OCI-LY7 (cell line): ENCODE measurements at regions not wholly inside any gene's neighbourhood (a gene's known extent, or its start where the extent isn't known, plus 50 kb on each side); places are given as distances from the start of the nearest gene placed in this dataset.

Source experiments
- BruUV-seq: library from RNA; stranded (reverse); fragments of 400-500 nt; replicated peaks from 2 replicates; lab custom pipeline; 2021; lab: Mats Ljungman, UMichigan
- CTCF ChIA-PET: fragments of 300-600 bp; sonication (Branson Sonifier 250); formaldehyde crosslinking; loops from one replicate; lab custom pipeline; 2022; ENCODE audit warnings: antibody characterized with exemption; ENCODE audit not compliant: unreplicated experiment; lab: Charles Lee
- POLR2A ChIA-PET: fragments of 300-600 bp; sonication (Branson Sonifier 250); formaldehyde crosslinking; loops from one replicate; lab custom pipeline; 2022; ENCODE audit warnings: antibody characterized with exemption; lab: Charles Lee
- DNase-seq: peaks from one replicate; pipeline ENCODE4 v3.0.0-alpha.2; 2015; ENCODE audit warnings: low spot score
- H2AFZ ChIP-seq: fragments of 200-600 bp; sonication (generic), shearing (Covaris generic); 2 replicates; pipeline ENCODE4 v1.6.1; 2014; ENCODE audit warnings: mild to moderate bottlenecking, antibody characterized with exemption, low read length, moderate library complexity
- H3K27ac ChIP-seq: fragments of 200-600 bp; sonication (generic); 2 replicates; pipeline ENCODE4 v1.5.1; 2014; ENCODE audit warnings: mixed run types, low read depth, mild to moderate bottlenecking, moderate library complexity, low read length, inconsistent platforms; ENCODE audit not compliant: poor library complexity, severe bottlenecking
- H3K36me3 ChIP-seq: fragments of 200-600 bp; sonication (generic); 2 replicates; pipeline ENCODE4 v1.6.1; 2014; ENCODE audit warnings: mild to moderate bottlenecking, antibody characterized with exemption, low read length, moderate library complexity, mixed read lengths; ENCODE audit not compliant: insufficient read depth
- H3K4me1 ChIP-seq: fragments of 200-600 bp; sonication (generic); 2 replicates; pipeline ENCODE4 v1.5.1; 2014; ENCODE audit warnings: mild to moderate bottlenecking, low read length; ENCODE audit not compliant: insufficient read depth, poor library complexity, severe bottlenecking
- H3K4me2 ChIP-seq: fragments of 200-600 bp; sonication (generic); 2 replicates; pipeline ENCODE4 v1.6.1; 2014; ENCODE audit warnings: mild to moderate bottlenecking, low read length
- H3K4me3 ChIP-seq: fragments of 200-600 bp; sonication (generic); 2 replicates; pipeline ENCODE4 v1.5.1; 2014; ENCODE audit warnings: mild to moderate bottlenecking, low read depth, low read length; ENCODE audit not compliant: poor library complexity, severe bottlenecking
- H3K79me2 ChIP-seq: fragments of 200-600 bp; sonication (generic); 2 replicates; pipeline ENCODE4 v1.6.1; 2016; ENCODE audit warnings: low read depth, mild to moderate bottlenecking, low read length, moderate library complexity, mixed read lengths; ENCODE audit not compliant: insufficient read depth
- H3K9me2 ChIP-seq: fragments of 200-600 bp; sonication (generic); 2 replicates; pipeline ENCODE4 v1.6.1; 2016; ENCODE audit warnings: mild to moderate bottlenecking, low read length, mixed read lengths; ENCODE audit not compliant: insufficient read depth
- H3K9me3 ChIP-seq: fragments of 200-600 bp; sonication (generic); 2 replicates; pipeline ENCODE4 v1.6.1; 2014; ENCODE audit warnings: mild to moderate bottlenecking, mixed run types, low read length, mixed read lengths
- H4K20me1 ChIP-seq: fragments of 200-600 bp; sonication (generic); 2 replicates; pipeline ENCODE4 v1.6.1; 2014; ENCODE audit warnings: mild to moderate bottlenecking, antibody characterized with exemption, low read length, moderate library complexity, mixed read lengths; ENCODE audit not compliant: insufficient read depth
- EZH2phosphoT487 ChIP-seq: fragments of 200-600 bp; sonication (generic); IDR thresholded peaks from 2 replicates; pipeline ENCODE4 v1.6.1; 2018; ENCODE audit warnings: low read depth, borderline replicate concordance, mild to moderate bottlenecking, mixed run types, antibody characterized with exemption, low read length, moderate library complexity, mixed read lengths
- intact Hi-C: fragments of 100-400 bp; cut with micrococcal nuclease; formaldehyde crosslinking; loops from one replicate; pipeline ENCODE4 v1.10.0; 2022; ENCODE audit not compliant: unreplicated experiment
- TF ChIP-seq, protein P1 (sequence below): fragments of 200-600 bp; sonication (generic); conservative IDR thresholded peaks from 2 replicates; pipeline ENCODE4 v1.5.1; 2014; ENCODE audit warnings: mild to moderate bottlenecking, antibody characterized with exemption, low read length, moderate library complexity, mixed read lengths

DNA sequence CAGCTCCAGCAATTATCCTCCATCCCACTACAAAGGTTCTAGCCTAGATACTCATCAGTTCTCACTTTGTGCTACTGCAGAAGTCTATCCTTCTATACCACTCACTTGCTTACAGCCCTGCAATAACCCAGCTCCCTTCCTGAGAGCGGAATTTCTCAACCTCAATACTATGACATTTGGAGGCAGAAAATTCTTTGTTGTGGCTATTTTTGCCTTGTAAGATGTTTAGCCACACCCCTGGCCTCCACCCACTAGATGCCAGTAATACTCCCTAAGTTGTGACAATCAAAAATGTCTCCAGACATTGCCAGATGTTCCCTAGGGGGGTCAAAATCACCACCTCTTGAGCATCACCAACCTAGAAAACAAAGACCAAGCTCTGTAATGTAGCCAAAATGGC is 149.5 kb downstream of the QDPR start:
- Histone ChIP-seq H4K20me1 (no peaks in the 10 kb centered on the region), H3K27ac (no peak overlapping the region), H3K4me3 (no peak overlapping the region), H2AFZ (no peak overlapping the region), H3K36me3 (no peaks in the 10 kb centered on the region), H3K9me3 (no peaks in the 10 kb centered on the region), H3K79me2 (no peaks in the 10 kb centered on the region), H3K4me2 (no peak overlapping the region), H3K9me2 (no peaks in the 10 kb centered on the region), H3K4me1 (no peaks in the 10 kb centered on the region)
- intact Hi-C loops, result no loop called here
- TF ChIP-seq, protein P1, sequence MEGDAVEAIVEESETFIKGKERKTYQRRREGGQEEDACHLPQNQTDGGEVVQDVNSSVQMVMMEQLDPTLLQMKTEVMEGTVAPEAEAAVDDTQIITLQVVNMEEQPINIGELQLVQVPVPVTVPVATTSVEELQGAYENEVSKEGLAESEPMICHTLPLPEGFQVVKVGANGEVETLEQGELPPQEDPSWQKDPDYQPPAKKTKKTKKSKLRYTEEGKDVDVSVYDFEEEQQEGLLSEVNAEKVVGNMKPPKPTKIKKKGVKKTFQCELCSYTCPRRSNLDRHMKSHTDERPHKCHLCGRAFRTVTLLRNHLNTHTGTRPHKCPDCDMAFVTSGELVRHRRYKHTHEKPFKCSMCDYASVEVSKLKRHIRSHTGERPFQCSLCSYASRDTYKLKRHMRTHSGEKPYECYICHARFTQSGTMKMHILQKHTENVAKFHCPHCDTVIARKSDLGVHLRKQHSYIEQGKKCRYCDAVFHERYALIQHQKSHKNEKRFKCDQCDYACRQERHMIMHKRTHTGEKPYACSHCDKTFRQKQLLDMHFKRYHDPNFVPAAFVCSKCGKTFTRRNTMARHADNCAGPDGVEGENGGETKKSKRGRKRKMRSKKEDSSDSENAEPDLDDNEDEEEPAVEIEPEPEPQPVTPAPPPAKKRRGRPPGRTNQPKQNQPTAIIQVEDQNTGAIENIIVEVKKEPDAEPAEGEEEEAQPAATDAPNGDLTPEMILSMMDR, result no peak
- no peak for TF ChIP-seq EZH2phosphoT487
- ChIA-PET CTCF (no interaction called here), POLR2A (interaction anchor here (0.6 to 1.7 kb wide), 6 partner anchors 9 to 507 kb away, joined by 3 to 8 read pairs (median 4); no protein-coding TSS in a partner anchor)
- no TSS peak for BruUV-seq
- DNase-seq, result no peak

DNA sequence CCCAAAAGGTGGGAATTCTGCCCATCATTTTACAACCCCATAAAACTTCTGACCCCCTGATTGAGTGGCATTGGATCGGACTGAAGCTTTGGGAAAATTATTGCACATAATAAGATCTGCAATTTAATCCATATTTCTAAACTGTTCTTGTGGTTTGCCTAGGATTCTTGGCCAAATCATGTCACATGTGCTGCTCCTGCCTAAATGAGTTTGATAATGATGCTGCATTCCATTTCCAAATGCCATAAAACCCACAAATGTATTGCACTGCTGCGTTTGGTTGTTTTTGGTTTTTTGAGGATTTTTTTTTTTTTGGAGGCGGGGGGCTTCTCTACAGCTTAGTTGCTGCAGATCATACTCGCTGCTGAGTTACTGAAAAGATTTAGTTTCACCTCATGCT is 153.6 kb downstream of the QDPR start:
- TF ChIP-seq, protein P1, result no peak
- TF ChIP-seq EZH2phosphoT487, result no peak
- Histone ChIP-seq H3K79me2 (no peaks in the 10 kb centered on the region), H4K20me1 (no peaks in the 10 kb centered on the region), H3K36me3 (no peaks in the 10 kb centered on the region), H3K4me1 (no peaks in the 10 kb centered on the region), H3K27ac (no peak overlapping the region), H2AFZ (no peak overlapping the region), H3K9me2 (no peaks in the 10 kb centered on the region), H3K4me3 (no peak overlapping the region), H3K9me3 (no peaks in the 10 kb centered on the region), H3K4me2 (no peak overlapping the region)
- DNase-seq, result no peak
- ChIA-PET POLR2A (interaction anchor here (0.7 kb wide), 2 partner anchors 47 to 72 kb away, joined by 3 to 4 read pairs; no protein-coding TSS in a partner anchor), CTCF (no interaction called here)
- BruUV-seq, result no TSS peak
- intact Hi-C loops, result no loop called here

DNA sequence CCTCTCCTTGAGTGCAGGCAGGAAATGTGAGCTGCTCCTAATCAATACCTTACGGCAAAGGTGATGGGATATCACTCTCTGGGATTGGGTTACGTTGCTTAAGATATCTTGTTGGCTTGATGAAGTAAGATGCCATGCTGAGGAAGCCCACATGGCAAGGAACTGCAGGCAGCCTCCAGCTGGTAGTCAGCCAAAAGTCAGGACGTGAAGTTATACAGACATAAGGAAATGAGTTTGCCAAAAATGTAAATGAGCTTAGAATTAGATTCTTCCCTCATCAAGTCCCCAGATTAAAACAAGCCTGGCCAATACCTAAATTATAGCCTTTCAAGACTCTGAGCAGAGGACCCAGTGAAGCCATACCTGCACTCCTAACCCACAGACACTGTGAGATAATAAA is 155.0 kb downstream of the QDPR start:
- intact Hi-C loops, result no loop called here
- no TSS peak for BruUV-seq
- Histone ChIP-seq H3K4me2 (no peak overlapping the region), H3K9me2 (no peaks in the 10 kb centered on the region), H3K4me3 (no peak overlapping the region), H3K9me3 (no peaks in the 10 kb centered on the region), H3K27ac (no peak overlapping the region), H3K36me3 (no peaks in the 10 kb centered on the region), H2AFZ (no peak overlapping the region), H3K4me1 (no peaks in the 10 kb centered on the region), H3K79me2 (no peaks in the 10 kb centered on the region), H4K20me1 (no peaks in the 10 kb centered on the region)
- ChIA-PET POLR2A (interaction anchor here (0.7 to 0.8 kb wide), 2 partner anchors 10 to 28 kb away, joined by 3 read pairs; no protein-coding TSS in a partner anchor), CTCF (interaction anchor here (1.0 kb wide), 1 partner anchor 9 kb away, joined by 3 read pairs; no protein-coding TSS in a partner anchor)
- no peak for DNase-seq
- TF ChIP-seq, protein P1, result no peak
- TF ChIP-seq EZH2phosphoT487, result no peak
